Mammary epithelial cell (primary cell): ENCODE measurements at regions not wholly inside any gene's neighbourhood (a gene's known extent, or its start where the extent isn't known, plus 50 kb on each side); places are given as distances from the start of the nearest gene placed in this dataset.

Experiments used
- EZH2 ChIP-seq: IDR thresholded peaks from 2 replicates; pipeline ENCODE4 v1.6.1; 2012; ENCODE audit warnings: low read length, inconsistent platforms, borderline replicate concordance
- TF ChIP-seq, protein P1 (sequence below), 2 donors: IDR thresholded peaks in 1 of 2; conservative IDR thresholded peaks in 1 of 2; 2 replicates each; pipeline ENCODE4 v1.5.1; 2011 to 2012; ENCODE audit warnings: inconsistent platforms in 2 of 2, low read length in 2 of 2, mild to moderate bottlenecking in 2 of 2, control low read depth in 1 of 2, low read depth in 1 of 2; ENCODE audit not compliant: insufficient read depth in 1 of 2; ENCODE audit errors: extremely low read depth in 1 of 2

DNA sequence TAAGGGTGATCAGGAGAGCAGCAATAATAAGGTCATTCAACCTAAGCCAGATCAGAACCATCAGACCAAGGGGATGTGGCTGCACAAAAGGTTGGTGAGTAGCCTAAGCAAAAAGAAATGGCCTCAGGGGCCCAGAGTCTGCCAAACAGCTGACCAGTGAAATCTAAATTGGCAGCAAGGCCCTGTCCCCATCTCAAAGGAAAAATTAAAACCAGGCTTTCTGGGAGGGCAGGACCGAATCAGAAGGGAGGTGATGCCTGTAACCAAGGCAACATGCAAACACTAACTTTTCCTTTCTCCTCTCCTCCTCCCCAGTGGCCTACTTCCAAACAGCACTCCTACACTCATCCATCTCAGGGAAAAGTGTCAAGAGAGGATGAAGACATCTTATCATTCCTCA lies 256.4 kb downstream of the NUAK1 start:
- TF ChIP-seq EZH2 = no peak
- TF ChIP-seq, protein P1, sequence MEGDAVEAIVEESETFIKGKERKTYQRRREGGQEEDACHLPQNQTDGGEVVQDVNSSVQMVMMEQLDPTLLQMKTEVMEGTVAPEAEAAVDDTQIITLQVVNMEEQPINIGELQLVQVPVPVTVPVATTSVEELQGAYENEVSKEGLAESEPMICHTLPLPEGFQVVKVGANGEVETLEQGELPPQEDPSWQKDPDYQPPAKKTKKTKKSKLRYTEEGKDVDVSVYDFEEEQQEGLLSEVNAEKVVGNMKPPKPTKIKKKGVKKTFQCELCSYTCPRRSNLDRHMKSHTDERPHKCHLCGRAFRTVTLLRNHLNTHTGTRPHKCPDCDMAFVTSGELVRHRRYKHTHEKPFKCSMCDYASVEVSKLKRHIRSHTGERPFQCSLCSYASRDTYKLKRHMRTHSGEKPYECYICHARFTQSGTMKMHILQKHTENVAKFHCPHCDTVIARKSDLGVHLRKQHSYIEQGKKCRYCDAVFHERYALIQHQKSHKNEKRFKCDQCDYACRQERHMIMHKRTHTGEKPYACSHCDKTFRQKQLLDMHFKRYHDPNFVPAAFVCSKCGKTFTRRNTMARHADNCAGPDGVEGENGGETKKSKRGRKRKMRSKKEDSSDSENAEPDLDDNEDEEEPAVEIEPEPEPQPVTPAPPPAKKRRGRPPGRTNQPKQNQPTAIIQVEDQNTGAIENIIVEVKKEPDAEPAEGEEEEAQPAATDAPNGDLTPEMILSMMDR (conservative IDR thresholded peaks at IDR 0.05 in 1 of 2, IDR thresholded peaks at IDR 0.05 in 1 of 2; ENCODE audit: extremely low read depth in 1 of 2, insufficient read depth in 1 of 2, low read depth in 1 of 2, low read length in 2 of 2) = no peak
